Retinal pigment epithelial cell (primary cell): ENCODE measurements at regions not wholly inside any gene's neighbourhood (a gene's known extent, or its start where the extent isn't known, plus 50 kb on each side); places are given as distances from the start of the nearest gene placed in this dataset.
"Not testable (repeated sequence)": the region's sequence is repeated elsewhere in the genome, so short reads cannot be mapped to it uniquely, and the experiment has no call there.

Source experiments
- DNase-seq: peaks from one replicate; pipeline ENCODE4 v3.0.0-alpha.2; 2010; ENCODE audit warnings: low read depth
- H3K4me3 ChIP-seq: 2 replicates; pipeline ENCODE4 v1.5.1; 2011; ENCODE audit warnings: mild to moderate bottlenecking, low read length, control low read depth, moderate library complexity
- CTCF ChIP-seq: conservative IDR thresholded peaks from 2 replicates; pipeline ENCODE4 v1.5.1; 2011; ENCODE audit warnings: low read depth, low read length, control low read depth, inconsistent platforms

GRCh38 chr5:123282444-123282843 is 140.8 kb downstream of the CEP120 start:
- H3K4me3 ChIP-seq, result no peak overlapping the region
- no peak for DNase-seq
- TF ChIP-seq CTCF, result no peak

GRCh38 chr5:123280854-123281253 is 142.3 kb downstream of the CEP120 start:
- not testable (repeated sequence) for H3K4me3 ChIP-seq, DNase-seq

- no peak for DNase-seq
- no peak for TF ChIP-seq CTCF
- H3K4me3 ChIP-seq, result no peak overlapping the region
These were observed 144.1 kb downstream of the CEP120 start for GRCh38 chr5:123279136-123279535.

GRCh38 chr5:123278284-123278683 is 144.9 kb downstream of the CEP120 start:
- no peak for DNase-seq
- no peak for TF ChIP-seq CTCF

GRCh38 chr5:123273984-123274383 is 149.2 kb downstream of the CEP120 start:
- no peak overlapping the region for H3K4me3 ChIP-seq
- TF ChIP-seq CTCF, result peak; percentile 45
- DNase-seq, result no peak

More at GRCh38 chr5:123278284-123278683, 144.9 kb downstream of the CEP120 start:
- H3K4me3 ChIP-seq, result no peak overlapping the region

- TF ChIP-seq CTCF, result no peak
- no peak for DNase-seq
- H3K4me3 ChIP-seq, result no peak overlapping the region
These were observed 150.1 kb downstream of the CEP120 start for GRCh38 chr5:123273095-123273494.

- TF ChIP-seq CTCF, result no peak
- no peak overlapping the region for H3K4me3 ChIP-seq
- DNase-seq, result no peak
These were observed 153.4 kb downstream of the CEP120 start for GRCh38 chr5:123269851-123270250.

- TF ChIP-seq CTCF, result no peak
- no peak overlapping the region for H3K4me3 ChIP-seq
- no peak for DNase-seq
These were observed 153.8 kb downstream of the CEP120 start for GRCh38 chr5:123269436-123269835.
